KOPT-K1 (cell line): ENCODE measurements at regions not wholly inside any gene's neighbourhood (a gene's known extent, or its start where the extent isn't known, plus 50 kb on each side); places are given as distances from the start of the nearest gene placed in this dataset.

ENCODE experiments used
- H3K27ac ChIP-seq: fragments of 200-600 bp; sonication (generic); 2 replicates; pipeline ENCODE4 v1.5.1; 2016; ENCODE audit warnings: antibody characterized with exemption, mild to moderate bottlenecking, low read depth, low read length; ENCODE audit not compliant: poor library complexity, severe bottlenecking
- H3K36me3 ChIP-seq: fragments of 200-600 bp; sonication (generic); 2 replicates; pipeline ENCODE4 v1.5.1; 2017; ENCODE audit warnings: antibody characterized with exemption, mild to moderate bottlenecking, low read length, moderate library complexity; ENCODE audit not compliant: insufficient read depth
- H3K9me3 ChIP-seq: fragments of 200-600 bp; sonication (generic); 2 replicates; pipeline ENCODE4 v1.5.1; 2017; ENCODE audit warnings: antibody characterized with exemption, low read length, mild to moderate bottlenecking; ENCODE audit not compliant: insufficient read depth, poor library complexity, severe bottlenecking

DNA sequence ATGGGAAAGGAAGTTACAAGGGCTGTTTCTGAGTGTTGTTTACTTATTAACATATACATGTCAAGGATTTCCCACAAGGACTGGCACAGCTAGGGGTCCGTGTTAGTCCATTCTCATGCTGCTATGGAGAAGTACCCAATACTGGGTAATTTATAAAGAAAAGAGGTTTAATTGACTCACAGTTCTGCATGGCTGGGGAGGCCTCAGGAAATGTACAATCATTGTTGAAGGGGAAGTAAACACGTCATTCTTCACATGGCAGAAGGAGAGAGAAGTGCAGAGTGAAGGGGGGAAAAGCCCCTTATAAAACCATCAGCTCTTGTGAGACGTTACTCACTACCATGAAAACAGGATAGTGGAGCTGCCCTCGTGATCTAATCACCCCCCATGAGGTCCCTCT is 128.9 kb upstream of the CELF4 start:
- Histone ChIP-seq H3K9me3 (no peaks in the 10 kb centered on the region), H3K36me3 (no peaks in the 10 kb centered on the region)

DNA sequence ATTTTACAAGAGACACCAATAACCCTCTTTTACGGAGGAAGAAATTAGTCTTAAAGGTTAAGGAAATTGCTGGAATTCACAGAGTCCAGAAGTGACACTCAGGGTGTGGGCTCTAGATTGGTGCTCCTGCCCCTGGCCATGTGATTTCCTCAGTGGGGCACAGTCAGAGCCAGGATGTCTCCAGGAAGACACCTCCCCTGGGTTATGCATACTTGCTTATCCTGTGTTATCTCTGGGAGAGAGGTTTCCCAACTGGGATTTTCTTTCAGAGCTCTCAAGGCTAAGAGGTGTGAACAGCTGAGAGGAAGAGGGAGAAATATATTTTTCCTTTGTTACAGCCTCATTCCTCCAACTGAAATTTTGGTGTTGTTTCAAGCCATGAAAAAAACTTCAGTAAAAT is 125.6 kb upstream of the CELF4 start:
- Histone ChIP-seq H3K36me3 (no peaks in the 10 kb centered on the region), H3K9me3 (no peaks in the 10 kb centered on the region), H3K27ac (no peak overlapping the region)

More for the DNA sequence above, 128.9 kb upstream of the CELF4 start:
- no peak overlapping the region for H3K27ac ChIP-seq

- H3K27ac ChIP-seq = no peak overlapping the region
These were observed 124.2 kb upstream of the CELF4 start for GRCh38 chr18:37689841-37690240.

DNA sequence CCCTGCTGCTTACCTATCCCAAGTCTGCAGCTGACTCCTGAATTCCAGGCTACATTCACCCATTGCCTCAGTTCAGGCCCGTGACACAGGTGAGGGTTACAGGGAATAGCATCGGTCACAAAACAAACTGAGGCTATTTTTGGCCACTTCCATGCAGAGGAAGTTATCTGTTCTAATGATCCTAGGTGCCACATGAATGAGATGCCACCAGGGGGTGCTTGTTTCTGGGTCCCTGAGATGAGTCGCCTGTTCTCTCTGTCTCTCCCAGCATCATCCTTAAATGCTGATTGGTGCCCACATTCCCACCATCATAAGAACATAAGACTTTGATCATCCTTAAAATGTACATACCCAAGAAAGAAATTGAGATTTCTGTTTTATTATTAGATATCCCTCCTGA is 119.0 kb upstream of the CELF4 start:
- H3K27ac ChIP-seq = no peak overlapping the region
- no peaks in the 10 kb centered on the region for H3K36me3 ChIP-seq

More at GRCh38 chr18:37689841-37690240, 124.2 kb upstream of the CELF4 start:
- H3K9me3 ChIP-seq = no peaks in the 10 kb centered on the region
- no peaks in the 10 kb centered on the region for H3K36me3 ChIP-seq

GRCh38 chr18:37684183-37684582 is 118.6 kb upstream of the CELF4 start:
- Histone ChIP-seq H3K9me3 (no peaks in the 10 kb centered on the region), H3K27ac (no peak overlapping the region), H3K36me3 (no peaks in the 10 kb centered on the region)

More for the DNA sequence above, 119.0 kb upstream of the CELF4 start:
- H3K9me3 ChIP-seq = no peaks in the 10 kb centered on the region

GRCh38 chr18:37680911-37681310 is 115.3 kb upstream of the CELF4 start:
- H3K9me3 ChIP-seq = no peaks in the 10 kb centered on the region
- no peaks in the 10 kb centered on the region for H3K36me3 ChIP-seq

DNA sequence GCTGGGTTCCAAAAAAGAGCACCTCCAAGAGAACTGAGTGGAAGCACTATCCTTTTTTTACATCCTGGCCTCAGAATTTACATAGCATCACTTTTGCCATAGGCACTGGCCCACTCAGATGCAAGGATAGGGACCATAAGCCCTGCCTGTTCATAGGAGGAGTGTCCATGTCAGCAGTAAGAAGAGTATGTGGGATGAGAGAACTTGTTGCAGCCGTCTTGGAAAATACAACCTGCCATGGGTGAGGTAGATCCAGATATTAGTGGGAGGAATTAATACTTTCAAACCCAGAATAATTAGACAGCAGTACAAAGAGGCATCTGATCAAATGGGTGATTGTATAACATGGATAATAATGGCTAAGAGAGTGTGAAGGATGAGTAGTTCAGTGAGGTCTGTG is 110.7 kb upstream of the CELF4 start:
- Histone ChIP-seq H3K36me3 (no peaks in the 10 kb centered on the region), H3K9me3 (no peaks in the 10 kb centered on the region), H3K27ac (no peak overlapping the region)

More at GRCh38 chr18:37680911-37681310, 115.3 kb upstream of the CELF4 start:
- no peak overlapping the region for H3K27ac ChIP-seq

- H3K27ac ChIP-seq = no peak overlapping the region
- H3K9me3 ChIP-seq = no peaks in the 10 kb centered on the region
- no peaks in the 10 kb centered on the region for H3K36me3 ChIP-seq
These were observed 110.1 kb upstream of the CELF4 start for GRCh38 chr18:37675699-37676098.

GRCh38 chr18:37674570-37674969 is 109.0 kb upstream of the CELF4 start:
- Histone ChIP-seq H3K36me3 (no peaks in the 10 kb centered on the region), H3K9me3 (no peaks in the 10 kb centered on the region), H3K27ac (no peak overlapping the region)

- Histone ChIP-seq H3K36me3 (no peaks in the 10 kb centered on the region), H3K27ac (no peak overlapping the region), H3K9me3 (no peaks in the 10 kb centered on the region)
These were observed 108.1 kb upstream of the CELF4 start for GRCh38 chr18:37673671-37674070.

- Histone ChIP-seq H3K27ac (no peak overlapping the region), H3K36me3 (no peaks in the 10 kb centered on the region), H3K9me3 (no peaks in the 10 kb centered on the region)
These were observed 107.5 kb upstream of the CELF4 start for GRCh38 chr18:37672932-37673595.

GRCh38 chr18:37672001-37672400 is 106.4 kb upstream of the CELF4 start:
- H3K9me3 ChIP-seq = no peaks in the 10 kb centered on the region
- H3K27ac ChIP-seq = no peak overlapping the region
- no peaks in the 10 kb centered on the region for H3K36me3 ChIP-seq

- Histone ChIP-seq H3K9me3 (no peaks in the 10 kb centered on the region), H3K36me3 (no peaks in the 10 kb centered on the region), H3K27ac (no peak overlapping the region)
These were observed 105.9 kb upstream of the CELF4 start for GRCh38 chr18:37671530-37671929.

- Histone ChIP-seq H3K36me3 (no peaks in the 10 kb centered on the region), H3K9me3 (no peaks in the 10 kb centered on the region), H3K27ac (no peak overlapping the region)
These were observed 105.5 kb upstream of the CELF4 start for GRCh38 chr18:37671119-37671518.

- no peak overlapping the region for H3K27ac ChIP-seq
- H3K36me3 ChIP-seq = no peaks in the 10 kb centered on the region
- no peaks in the 10 kb centered on the region for H3K9me3 ChIP-seq
These were observed 104.5 kb upstream of the CELF4 start for GRCh38 chr18:37669991-37670534.
